ENCODE measurements at regions not wholly inside any gene's neighbourhood (a gene's known extent, or its start where the extent isn't known, plus 50 kb on each side); places are given as distances from the start of the nearest gene placed in this dataset.

- TF ChIP-seq CTCF (IDR thresholded peaks at IDR 0.05; ENCODE audit: low read length) (no peak), EZH2 (IDR thresholded peaks at IDR 0.05; ENCODE audit: borderline replicate concordance, low read length) (no peak)
These were observed 470.2 kb downstream of the PMP22 start for GRCh38 chr17:14794961-14795360.
